DMS 273 (cell line): ENCODE measurements at regions not wholly inside any gene's neighbourhood (a gene's known extent, or its start where the extent isn't known, plus 50 kb on each side); places are given as distances from the start of the nearest gene placed in this dataset.
"Not testable (repeated sequence)": the region's sequence is repeated elsewhere in the genome, so short reads cannot be mapped to it uniquely, and the experiment has no call there.

ENCODE experiments used
- DNase-seq: peaks from one replicate; lab custom pipeline; 2025; ENCODE audit not compliant: unreplicated experiment; lab: John Stamatoyannopoulos, UW

GRCh38 chr11:81802591-81802990, 931.1 kb downstream of the FAM181B start:
- no peak for DNase-seq

DNA sequence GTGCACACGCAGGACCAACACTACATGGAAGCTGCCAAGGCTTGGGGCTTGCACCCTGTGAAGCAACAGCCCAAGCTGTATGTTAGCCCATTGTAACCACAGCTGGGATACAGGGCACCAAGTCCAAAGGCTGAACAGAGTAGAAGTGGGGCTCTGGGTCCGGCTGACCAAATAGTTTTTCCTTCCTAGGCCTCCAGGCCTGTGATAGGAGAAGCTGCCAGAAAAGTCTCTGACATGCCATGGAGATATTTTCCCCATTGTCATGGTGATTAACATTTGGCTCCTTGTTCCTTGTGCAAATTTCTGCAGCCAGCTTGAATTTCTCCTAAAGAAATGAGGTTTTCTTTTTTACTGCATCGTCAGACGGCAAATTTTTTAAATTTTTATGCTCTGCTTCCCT, 941.2 kb downstream of the FAM181B start:
- no peak for DNase-seq

GRCh38 chr11:81787584-81788049, 946.0 kb downstream of the FAM181B start:
- DNase-seq: peak; percentile 3

DNA sequence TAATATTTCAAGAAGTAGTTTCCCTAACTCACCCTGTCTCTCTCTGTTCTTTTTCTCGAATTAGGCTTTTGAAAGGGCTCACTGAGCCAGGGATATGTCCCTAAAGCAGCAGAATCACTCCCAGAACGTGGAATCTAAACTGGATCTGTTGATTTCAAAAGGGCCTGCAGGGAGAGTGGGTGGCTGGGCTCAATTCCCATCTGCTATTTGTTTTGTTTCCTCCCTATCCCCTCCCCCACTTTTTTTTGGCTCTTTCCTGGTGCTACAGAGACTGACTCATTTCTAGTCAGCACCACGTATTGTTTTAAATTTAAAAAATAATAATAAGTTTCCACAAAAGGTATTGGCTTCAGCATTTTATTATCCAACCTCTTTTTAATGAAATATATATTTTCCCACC, 961.5 kb downstream of the FAM181B start:
- no peak for DNase-seq

- not testable (repeated sequence) for DNase-seq
Observed at GRCh38 chr11:81769906-81770305, 963.8 kb downstream of the FAM181B start.

DNA sequence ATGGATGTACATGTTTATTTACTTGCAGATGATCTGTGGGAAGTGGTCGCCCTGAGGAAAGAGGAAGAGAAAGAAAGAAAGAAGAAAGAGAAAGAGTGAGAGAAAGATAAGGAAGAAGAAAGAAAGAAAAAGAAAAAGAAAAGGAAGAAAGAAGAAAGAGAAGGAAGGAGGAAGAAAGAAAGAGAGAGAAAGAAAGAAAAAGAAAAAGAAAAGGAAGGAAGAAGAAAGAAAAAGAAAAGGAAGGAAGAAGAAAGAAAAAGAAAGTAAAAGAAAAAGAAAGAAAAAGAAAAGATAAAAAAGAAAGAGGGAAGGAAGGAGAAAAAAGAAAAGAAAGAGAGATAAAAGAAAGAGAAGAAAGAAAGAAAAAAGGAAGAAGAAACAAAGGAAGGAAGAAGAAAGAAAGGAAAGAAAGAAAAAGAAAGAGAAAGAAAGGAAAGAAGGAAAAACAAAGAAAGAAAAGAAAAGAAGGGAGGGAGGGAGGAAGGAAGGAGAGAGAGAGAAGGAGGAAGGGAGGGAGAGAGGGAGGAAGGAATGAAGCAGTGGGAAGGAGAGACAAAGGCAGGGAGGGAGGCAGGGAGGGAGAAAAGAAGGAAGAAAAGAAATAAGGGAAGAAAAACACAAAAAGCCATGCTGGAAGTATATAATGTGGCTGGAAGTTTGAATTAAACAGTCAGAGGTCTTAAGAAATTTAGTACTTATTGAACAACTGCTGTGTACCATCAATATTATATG, 976.6 kb downstream of the FAM181B start:
- no peak for DNase-seq

GRCh38 chr11:81749245-81749644, 984.4 kb downstream of the FAM181B start:
- no peak for DNase-seq

GRCh38 chr11:81744336-81745116, 989.1 kb downstream of the FAM181B start:
- no peak for DNase-seq

DNA sequence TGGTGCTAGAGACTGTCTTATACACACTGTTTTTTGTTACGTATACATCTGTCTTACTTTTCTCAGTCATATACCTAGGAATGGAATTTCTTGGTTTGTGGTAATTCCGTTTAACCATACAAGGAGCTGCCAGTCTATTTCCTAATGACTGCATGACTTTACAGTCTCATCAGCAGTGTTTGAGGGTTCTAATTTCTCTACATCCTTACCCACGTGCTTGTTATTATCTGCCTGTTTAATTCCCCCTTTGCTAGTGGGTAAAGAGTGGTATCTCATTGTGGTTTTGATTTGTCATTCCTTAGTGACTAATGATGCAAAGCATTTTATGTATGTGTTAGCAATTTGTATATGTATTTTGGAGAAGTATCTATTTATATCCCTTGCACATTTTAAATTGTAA, 1008.0 kb downstream of the FAM181B start:
- DNase-seq: no peak

GRCh38 chr11:81717695-81718094, 1016.0 kb downstream of the FAM181B start:
- no peak for DNase-seq

DNA sequence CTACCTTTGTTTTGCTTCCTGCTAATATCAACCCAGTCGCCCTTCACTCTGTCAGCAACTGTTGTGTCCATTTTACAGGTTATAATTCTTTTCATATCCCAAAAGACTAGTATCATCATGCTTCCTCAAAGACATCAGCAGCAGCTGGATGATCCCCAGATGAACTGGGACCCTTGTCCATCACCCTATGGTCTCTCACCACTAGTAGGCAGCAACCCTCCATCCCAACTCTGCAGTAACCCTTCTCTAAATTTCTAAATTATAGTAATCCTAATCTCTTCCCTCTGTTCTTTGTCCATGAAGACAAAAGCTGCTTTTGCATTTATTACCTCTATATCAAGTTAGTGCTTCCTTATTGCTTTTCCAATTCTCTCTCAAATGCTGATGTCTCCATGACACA, 1025.8 kb downstream of the FAM181B start:
- DNase-seq: no peak

GRCh38 chr11:81705283-81705682, 1028.4 kb downstream of the FAM181B start:
- DNase-seq: no peak

DNA sequence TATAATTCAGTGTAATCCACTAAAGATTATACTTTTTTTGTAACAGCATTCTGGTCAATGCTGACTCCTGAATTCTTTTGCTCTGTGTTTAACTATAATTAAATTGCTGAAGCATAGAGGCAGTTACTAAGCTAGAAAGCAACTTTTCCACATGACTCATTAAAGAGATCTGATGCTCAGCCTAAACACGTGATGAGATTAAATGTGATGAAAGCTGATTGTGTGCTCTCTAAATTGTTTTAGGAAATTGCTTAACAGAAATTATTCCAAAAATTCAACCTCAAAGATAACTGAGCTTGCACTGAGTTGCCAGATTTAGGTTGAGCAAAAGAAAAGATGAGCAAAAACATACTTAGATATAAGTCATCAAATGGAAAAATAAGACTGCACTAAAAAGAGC, 1033.6 kb downstream of the FAM181B start:
- DNase-seq: no peak

DNA sequence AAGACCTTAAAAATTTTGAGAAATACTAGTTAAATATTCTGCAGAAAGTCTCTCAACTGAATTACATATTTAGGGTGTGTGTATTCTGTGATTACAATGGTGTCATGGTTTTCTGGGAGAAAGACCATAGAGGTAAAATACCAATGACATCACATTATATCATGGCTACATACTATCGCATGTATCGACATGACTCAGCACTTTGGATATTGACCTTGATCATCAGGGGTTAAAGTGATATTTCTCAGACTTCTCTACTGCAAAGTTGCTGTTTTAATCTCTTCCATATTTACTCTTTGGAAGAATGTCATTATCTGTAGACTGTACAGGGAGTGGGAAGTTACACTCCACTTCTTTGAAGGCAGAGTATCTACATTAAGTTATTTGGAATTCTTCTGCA, 1046.6 kb downstream of the FAM181B start:
- no peak for DNase-seq

DNA sequence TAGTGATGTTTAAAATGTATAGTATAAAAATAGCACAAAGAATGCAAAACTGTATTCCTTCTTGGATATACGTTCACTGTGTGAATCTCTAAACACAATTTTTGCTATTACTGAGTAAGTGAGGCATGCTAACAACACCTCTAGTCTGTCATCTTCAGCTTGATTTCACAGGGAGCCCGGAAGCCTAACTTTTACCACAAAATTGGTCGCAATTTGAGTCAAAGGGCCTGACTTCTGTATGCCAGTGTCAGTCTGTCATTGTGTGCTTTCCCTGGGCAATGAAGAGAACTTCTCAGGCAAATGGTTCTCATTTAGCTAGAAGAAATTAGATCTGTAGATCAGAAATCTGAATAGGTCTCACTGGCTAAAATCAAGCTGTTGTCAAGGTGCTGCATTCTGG, 1059.5 kb downstream of the FAM181B start:
- DNase-seq: no peak

GRCh38 chr11:81673001-81673400, 1060.7 kb downstream of the FAM181B start:
- no peak for DNase-seq

- no peak for DNase-seq
Observed at GRCh38 chr11:81669935-81670543, 1063.6 kb downstream of the FAM181B start.

DNA sequence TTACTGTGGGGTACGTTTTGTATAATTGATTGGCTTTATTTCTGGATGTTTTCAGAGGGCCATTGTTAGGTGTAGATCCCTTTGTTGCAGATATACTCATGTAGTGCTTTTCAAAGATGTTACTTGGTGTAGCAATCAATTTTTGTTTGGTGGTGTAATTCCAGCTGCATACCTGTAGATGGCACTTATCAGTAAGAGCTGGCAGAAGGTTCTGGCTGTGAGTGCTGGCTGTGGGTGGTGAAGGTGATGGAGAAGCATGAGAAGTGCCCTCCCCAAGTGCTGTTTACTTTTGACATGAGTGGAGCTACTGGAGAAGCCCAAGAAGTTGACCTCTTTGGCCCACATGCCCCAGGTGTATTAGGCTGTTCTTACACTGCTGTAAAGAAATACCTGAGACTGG, 1074.9 kb downstream of the FAM181B start:
- peak; percentile 31 for DNase-seq

- no peak for DNase-seq
Observed at GRCh38 chr11:81655351-81655750, 1078.3 kb downstream of the FAM181B start.

GRCh38 chr11:81647374-81647773, 1086.3 kb downstream of the FAM181B start:
- DNase-seq: no peak

- peak; percentile 68 for DNase-seq
Observed at GRCh38 chr11:81644239-81644840, 1089.3 kb downstream of the FAM181B start.

DNA sequence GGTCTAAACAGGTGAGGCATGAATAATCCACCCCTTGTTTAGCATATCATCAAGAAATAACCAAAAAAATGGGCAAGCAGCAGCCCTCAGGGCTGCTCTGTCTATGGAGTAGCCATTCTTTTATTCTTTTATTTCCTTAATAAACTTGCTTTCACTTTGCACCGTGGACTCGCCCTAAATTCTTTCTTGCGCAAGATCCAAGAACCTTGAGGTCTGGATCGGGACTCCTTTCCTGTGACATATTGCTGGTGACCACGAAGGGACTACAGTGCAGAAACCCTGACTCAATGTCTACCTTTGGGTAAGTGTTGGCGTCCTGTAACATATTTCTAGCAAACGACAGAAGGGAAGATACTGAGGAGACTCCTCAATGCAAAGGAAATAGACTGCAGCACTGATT, 1099.2 kb downstream of the FAM181B start:
- no peak for DNase-seq
